ENCODE measurements at regions not wholly inside any gene's neighbourhood (a gene's known extent, or its start where the extent isn't known, plus 50 kb on each side); places are given as distances from the start of the nearest gene placed in this dataset.
"Not testable (repeated sequence)": the region's sequence is repeated elsewhere in the genome, so short reads cannot be mapped to it uniquely, and the experiment has no call there.

GRCh38 chr3:152593242-152593641 is 241.7 kb upstream of the P2RY1 start:
- H3K27ac ChIP-seq = no peak overlapping the region
- H3K4me1 ChIP-seq = peaks cover 0 to 17% (median 13%) of the 10 kb centered on the region in 6 donors
- no peaks in the 10 kb centered on the region for H3K27me3 ChIP-seq (replicated peaks in 1 of 7)
- H3K4me3 ChIP-seq = no peak overlapping the region
- no peaks in the 10 kb centered on the region for H3K36me3 ChIP-seq
- DNase-seq = no peak
- intact Hi-C loops (cut with DNase I; ENCODE audit: low total_unique reads) = no loop called here
- H3K9me3 ChIP-seq = no peaks in the 10 kb centered on the region
- no peak for TF ChIP-seq POLR2A (IDR thresholded peaks at IDR 0.05)
- no peak for TF ChIP-seq POLR2AphosphoS5 (IDR thresholded peaks at IDR 0.05)
- no peak for TF ChIP-seq CTCF (IDR thresholded peaks at IDR 0.05 in 8 of 11, conservative IDR thresholded peaks at IDR 0.05 in 3 of 11)

- no peaks in the 10 kb centered on the region for H3K27me3 ChIP-seq (replicated peaks in 1 of 7)
- no peak for DNase-seq
- WGBS, 5 donors = 15 to 18% (median 16%) methylated on average over 4 of the region's 4 CpGs
- no peaks in the 10 kb centered on the region for H3K9me3 ChIP-seq
- intact Hi-C loops (cut with DNase I; ENCODE audit: low total_unique reads) = no loop called here
- H3K27ac ChIP-seq = peak overlapping the region; percentile 34 to 78 (median 74)
- no peak overlapping the region for H3K4me3 ChIP-seq
- H3K4me1 ChIP-seq = peaks cover 0 to 17% (median 13%) of the 10 kb centered on the region in 6 donors
- TF ChIP-seq POLR2AphosphoS5 (IDR thresholded peaks at IDR 0.05) (no peak), CTCF (IDR thresholded peaks at IDR 0.05 in 8 of 11, conservative IDR thresholded peaks at IDR 0.05 in 3 of 11) (no peak), POLR2A (IDR thresholded peaks at IDR 0.05) (no peak)
- no peaks in the 10 kb centered on the region for H3K36me3 ChIP-seq
Observed at GRCh38 chr3:152595975-152596821, 238.7 kb upstream of the P2RY1 start.

GRCh38 chr3:152596832-152597231 is 238.1 kb upstream of the P2RY1 start:
- H3K9me3 ChIP-seq; H3K27me3 ChIP-seq (replicated peaks in 1 of 7); intact Hi-C loops (cut with DNase I; ENCODE audit: low total_unique reads); H3K4me3 ChIP-seq; DNase-seq; H3K36me3 ChIP-seq: not testable (repeated sequence)
- peaks cover 0 to 17% (median 13%) of the 10 kb centered on the region in 6 donors for H3K4me1 ChIP-seq
- H3K27ac ChIP-seq = peak overlapping the region in 7 of 8 donors; percentile 34 to 78 (median 75)
- 87 to 100% (median 96%) methylated on average over 1 of the region's 1 CpG for WGBS, 5 donors

- TF ChIP-seq CTCF (IDR thresholded peaks at IDR 0.05 in 8 of 11, conservative IDR thresholded peaks at IDR 0.05 in 3 of 11) (no peak), POLR2AphosphoS5 (IDR thresholded peaks at IDR 0.05) (no peak), POLR2A (IDR thresholded peaks at IDR 0.05) (no peak)
- H3K9me3 ChIP-seq = peaks cover 0 to 12% (median 6%) of the 10 kb centered on the region in 8 donors
- H3K4me1 ChIP-seq = no peaks in the 10 kb centered on the region
- intact Hi-C loops (cut with DNase I; ENCODE audit: low total_unique reads) = no loop called here
- H3K4me3 ChIP-seq = no peak overlapping the region
- H3K27ac ChIP-seq = no peak overlapping the region
- 84 to 96% (median 91%) methylated on average over 7 of the region's 7 CpGs for WGBS, 5 donors
- no peak for DNase-seq
- H3K36me3 ChIP-seq = no peaks in the 10 kb centered on the region
- H3K27me3 ChIP-seq (replicated peaks in 1 of 7) = no peaks in the 10 kb centered on the region
Observed at GRCh38 chr3:152606146-152606545, 228.8 kb upstream of the P2RY1 start.
